ENCODE measurements at regions not wholly inside any gene's neighbourhood (a gene's known extent, or its start where the extent isn't known, plus 50 kb on each side); places are given as distances from the start of the nearest gene placed in this dataset.

DNA sequence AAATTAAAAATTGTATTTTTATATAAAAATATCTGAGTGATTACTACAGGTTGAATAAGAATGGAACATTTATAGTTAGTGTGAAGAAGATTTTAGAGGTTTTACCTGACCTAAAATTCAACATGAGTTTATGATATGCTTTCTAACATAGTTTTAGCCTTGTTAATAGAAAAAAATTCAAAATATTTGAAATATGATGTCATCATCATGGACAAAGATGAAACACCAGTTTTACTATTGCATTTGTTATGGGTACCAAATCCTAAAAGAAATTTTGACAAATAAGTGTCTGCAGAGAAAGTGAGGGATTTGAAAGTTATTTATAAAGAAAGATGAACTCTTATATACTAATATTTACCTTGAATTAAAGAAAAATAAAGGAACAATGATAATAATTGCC lies 479.7 kb downstream of the TBC1D32 start:
- TF ChIP-seq EZH2phosphoT487 (IDR thresholded peaks at IDR 0.05; ENCODE audit: insufficient read depth, low read depth) (no peak), EZH2 (IDR thresholded peaks at IDR 0.05; ENCODE audit: insufficient read depth, poor library complexity, severe bottlenecking) (no peak)
